SK-N-SH (cell line): ENCODE measurements at regions not wholly inside any gene's neighbourhood (a gene's known extent, or its start where the extent isn't known, plus 50 kb on each side); places are given as distances from the start of the nearest gene placed in this dataset.

Experiments
- CTCF ChIA-PET: fragments of 300-600, 350-600 bp; formaldehyde crosslinking; extraction: SDS; loops from one replicate; lab custom pipeline; 2021; lab: Yijun Ruan, JAX
- POLR2A ChIA-PET: fragments of 350-600 bp; sonication (Branson Sonifier 250); formaldehyde crosslinking; extraction: SDS; loops from one replicate; lab custom pipeline; 2020; ENCODE audit warnings: antibody characterized with exemption, inconsistent platforms; lab: Yijun Ruan, JAX
- DNase-seq: peaks from one replicate; pipeline ENCODE4 v3.0.0; 2012
- H2AFZ ChIP-seq: fragments of 200-600 bp; sonication (generic); 2 replicates; pipeline ENCODE4 v1.8.1; 2016; ENCODE audit warnings: antibody characterized with exemption, mild to moderate bottlenecking, low read depth
- H3F3A ChIP-seq: fragments of 200-600 bp; sonication (generic); replicated peaks from 2 replicates; pipeline ENCODE3; 2016; ENCODE audit warnings: antibody characterized with exemption, mild to moderate bottlenecking; ENCODE audit not compliant: insufficient read depth
- H3K27ac ChIP-seq, 2 experiments: fragments of 200-500 bp in 1 of 2; fragments of 200-600 bp in 1 of 2; sonication (Bioruptor generic) in 1 of 2; sonication (generic), shearing (Covaris generic) in 1 of 2; 2 replicates each; pipeline versions ENCODE4 v1.5.1 to v1.6.1; 2014 to 2016; ENCODE audit warnings: low read depth in 2 of 2, inconsistent platforms in 1 of 2, low read length in 1 of 2, mild to moderate bottlenecking in 1 of 2, mixed read lengths in 1 of 2
- H3K27me3 ChIP-seq: fragments of 200-600 bp; sonication (generic), shearing (Covaris generic); 2 replicates; pipeline ENCODE4 v1.6.1; 2016; ENCODE audit warnings: mixed run types; ENCODE audit not compliant: insufficient read depth
- H3K36me3 ChIP-seq, 2 experiments: fragments of 200-500 bp in 1 of 2; fragments of 200-600 bp in 1 of 2; sonication (Bioruptor generic) in 1 of 2; sonication (generic) in 1 of 2; replicated peaks in 1 of 2; 2 replicates each; pipeline versions ENCODE3 to v1.5.1; 2014 to 2016; ENCODE audit warnings: low read length in 1 of 2, mild to moderate bottlenecking in 1 of 2; ENCODE audit not compliant: insufficient read depth in 2 of 2, control insufficient read depth in 1 of 2
- H3K4me1 ChIP-seq, 2 experiments: fragments of 200-500 bp in 1 of 2; fragments of 200-600 bp in 1 of 2; sonication (Bioruptor generic) in 1 of 2; sonication (generic), shearing (Covaris generic) in 1 of 2; 2 replicates each; pipeline versions ENCODE4 v1.5.1 to v1.6.1; 2014 to 2016; ENCODE audit warnings: low read depth in 1 of 2, low read length in 1 of 2, mixed run types in 1 of 2; ENCODE audit not compliant: insufficient read depth in 2 of 2, control insufficient read depth in 1 of 2
- H3K4me2 ChIP-seq: fragments of 200-600 bp; sonication (generic), shearing (Covaris generic); 2 replicates; pipeline ENCODE4 v1.6.1; 2017; ENCODE audit warnings: mixed run types
- H3K4me3 ChIP-seq, 2 experiments: fragments of 200-500 bp in 1 of 2; fragments of 200-600 bp in 1 of 2; sonication (Bioruptor generic) in 1 of 2; sonication (generic), shearing (Covaris generic) in 1 of 2; 2 replicates each; pipeline versions ENCODE4 v1.5.1 to v1.8.1; 2014 to 2016; ENCODE audit warnings: low read depth in 2 of 2, inconsistent platforms in 1 of 2, low read length in 1 of 2, mild to moderate bottlenecking in 1 of 2, mixed read lengths in 1 of 2, moderate library complexity in 1 of 2
- H3K79me2 ChIP-seq: fragments of 200-600 bp; sonication (generic); 2 replicates; pipeline ENCODE4 v1.8.1; 2017; ENCODE audit warnings: mild to moderate bottlenecking; ENCODE audit not compliant: insufficient read depth
- H3K9ac ChIP-seq: fragments of 200-600 bp; sonication (generic); 2 replicates; pipeline ENCODE4 v1.6.1; 2017; ENCODE audit warnings: mixed run types
- H3K9me2 ChIP-seq: fragments of 200-600 bp; sonication (generic); 2 replicates; pipeline ENCODE4 v1.6.1; 2017; ENCODE audit warnings: mixed run types
- H3K9me3 ChIP-seq: fragments of 200-600 bp; sonication (generic); 2 replicates; pipeline ENCODE4 v1.6.1; 2017; ENCODE audit warnings: mixed run types, mild to moderate bottlenecking, moderate library complexity
- H4K20me1 ChIP-seq: fragments of 200-600 bp; sonication (generic); 2 replicates; pipeline ENCODE4 v1.6.1; 2017; ENCODE audit warnings: mild to moderate bottlenecking, mixed run types; ENCODE audit not compliant: insufficient read depth
- CTCF ChIP-seq: fragments of 200-600 bp; sonication (generic); IDR thresholded peaks from 2 replicates; pipeline ENCODE4 v1.6.1; 2017; ENCODE audit warnings: antibody characterized with exemption, mild to moderate bottlenecking, moderate library complexity
- EP300 ChIP-seq, 2 experiments: IDR thresholded peaks; 2 replicates each; pipeline versions ENCODE4 v1.4.0 to v1.6.1; 2012; ENCODE audit warnings: borderline replicate concordance in 1 of 2, low read depth in 1 of 2, low read length in 1 of 2
- EZH2phosphoT487 ChIP-seq: fragments of 200-600 bp; sonication (generic); IDR thresholded peaks from 2 replicates; pipeline ENCODE4 v1.6.1; 2017; ENCODE audit warnings: low read depth, mixed run types, mild to moderate bottlenecking, antibody characterized with exemption, moderate library complexity, borderline replicate concordance
- MXI1 ChIP-seq: IDR thresholded peaks from 2 replicates; pipeline ENCODE4 v1.6.1; 2012; ENCODE audit warnings: mild to moderate bottlenecking, low read depth, low read length, improper control_type of control experiment
- PBX3 ChIP-seq: IDR thresholded peaks from 2 replicates; pipeline ENCODE4; 2012
- RCOR1 ChIP-seq: fragments of 150-350 bp; IDR thresholded peaks from 2 replicates; pipeline ENCODE4 v1.6.1; 2017; ENCODE audit warnings: antibody characterized with exemption, low read length
- RFX5 ChIP-seq: IDR thresholded peaks from 2 replicates; pipeline ENCODE4 v1.6.1; 2012; ENCODE audit warnings: mild to moderate bottlenecking, improper control_type of control experiment, low read length
- TAF1 ChIP-seq: IDR thresholded peaks from 2 replicates; pipeline ENCODE4 v1.6.1; 2012; ENCODE audit warnings: low read depth, mild to moderate bottlenecking, low read length, moderate library complexity, borderline replicate concordance
- ZBTB33 ChIP-seq: IDR thresholded peaks from 2 replicates; pipeline ENCODE4 v1.4.0; 2012; ENCODE audit warnings: low read depth, borderline replicate concordance
- WGBS: methylation state at CpG from one replicate; pipeline ENCODE4 v1.1.6; 2017; ENCODE audit warnings: low lambda C conversion rate; 5-methylcytosine and 5-hydroxymethylcytosine counted together
- TF ChIP-seq, protein P1 (sequence below): fragments of 150-350 bp; IDR thresholded peaks from 2 replicates; pipeline ENCODE4 v1.6.1; 2016; ENCODE audit warnings: mild to moderate bottlenecking, low read depth, low read length
- TF ChIP-seq, protein P2 (sequence below): IDR thresholded peaks from 2 replicates; pipeline ENCODE4 v1.4.0; 2012; ENCODE audit warnings: low read depth

- POLR2A ChIA-PET = no interaction called here
- no peaks in the 10 kb centered on the region; a peak in 1 of 4 replicates for H3K4me1 ChIP-seq
- no peaks in the 10 kb centered on the region for H4K20me1 ChIP-seq
- no peaks in the 10 kb centered on the region for H3K36me3 ChIP-seq
- TF ChIP-seq RFX5 (no peak), TAF1 (no peak), ZBTB33 (no peak), EZH2phosphoT487 (no peak)
- TF ChIP-seq, protein P1, sequence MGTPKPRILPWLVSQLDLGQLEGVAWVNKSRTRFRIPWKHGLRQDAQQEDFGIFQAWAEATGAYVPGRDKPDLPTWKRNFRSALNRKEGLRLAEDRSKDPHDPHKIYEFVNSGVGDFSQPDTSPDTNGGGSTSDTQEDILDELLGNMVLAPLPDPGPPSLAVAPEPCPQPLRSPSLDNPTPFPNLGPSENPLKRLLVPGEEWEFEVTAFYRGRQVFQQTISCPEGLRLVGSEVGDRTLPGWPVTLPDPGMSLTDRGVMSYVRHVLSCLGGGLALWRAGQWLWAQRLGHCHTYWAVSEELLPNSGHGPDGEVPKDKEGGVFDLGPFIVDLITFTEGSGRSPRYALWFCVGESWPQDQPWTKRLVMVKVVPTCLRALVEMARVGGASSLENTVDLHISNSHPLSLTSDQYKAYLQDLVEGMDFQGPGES = no peak
- CTCF ChIA-PET = no interaction called here
- H3K9me3 ChIP-seq = no peaks in the 10 kb centered on the region
- DNase-seq = no peak
- WGBS = 31% methylated on average over 1 of the region's 1 CpG
- H2AFZ ChIP-seq = no peak overlapping the region
- H3K9ac ChIP-seq = no peak overlapping the region
- no peaks in the 10 kb centered on the region; the same call in 1 of the 2 replicates for H3K9me2 ChIP-seq
- H3K27ac ChIP-seq = no peak overlapping the region
- no peak overlapping the region for H3K4me3 ChIP-seq
- H3F3A ChIP-seq = no peaks in the 10 kb centered on the region
- H3K79me2 ChIP-seq = no peaks in the 10 kb centered on the region
- H3K27me3 ChIP-seq = no peaks in the 10 kb centered on the region
- H3K4me2 ChIP-seq = no peak overlapping the region
Observed at GRCh38 chr14:27186048-27186447, 588.2 kb upstream of the NOVA1 start.

DNA sequence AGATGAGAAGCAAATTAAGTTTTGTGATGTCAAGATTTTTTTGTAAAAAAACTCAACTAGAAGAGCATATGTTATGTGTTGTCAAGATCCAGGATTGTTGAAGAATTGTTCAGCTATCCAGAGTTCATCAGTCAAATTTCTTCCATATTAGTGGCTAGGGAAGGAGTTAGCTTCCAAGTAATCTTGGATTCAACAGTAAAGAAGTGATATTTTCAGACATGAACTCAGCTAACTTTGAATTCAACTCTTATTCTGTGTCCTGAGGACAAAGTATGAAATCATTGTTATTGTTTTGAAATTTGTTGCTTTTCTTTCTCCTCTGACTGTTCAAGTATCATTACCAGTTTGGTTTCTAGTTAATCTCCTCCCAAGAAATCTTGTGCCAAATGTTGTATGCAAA lies 589.3 kb upstream of the NOVA1 start:
- TF ChIP-seq RFX5 = no peak
- no peak for TF ChIP-seq RCOR1
- no peak for TF ChIP-seq MXI1
- no peak for TF ChIP-seq CTCF
- TF ChIP-seq EP300 (IDR thresholded peaks at IDR 0.05; ENCODE audit: borderline replicate concordance in 1 of 2, low read depth in 1 of 2, low read length in 1 of 2) = no peak
- TF ChIP-seq PBX3 = no peak
- TF ChIP-seq ZBTB33 = no peak
- TF ChIP-seq, protein P2, sequence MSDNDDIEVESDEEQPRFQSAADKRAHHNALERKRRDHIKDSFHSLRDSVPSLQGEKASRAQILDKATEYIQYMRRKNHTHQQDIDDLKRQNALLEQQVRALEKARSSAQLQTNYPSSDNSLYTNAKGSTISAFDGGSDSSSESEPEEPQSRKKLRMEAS = no peak
- TF ChIP-seq, all 33 proteins: peak for 0
- Histone ChIP-seq H3K27me3 (no peaks in the 10 kb centered on the region), H2AFZ (no peak overlapping the region), H4K20me1 (no peaks in the 10 kb centered on the region), H3K9me2 (no peaks in the 10 kb centered on the region; the same call in 1 of the 2 replicates), H3K27ac (no peak overlapping the region), H3K9ac (no peak overlapping the region), H3K4me3 (no peak overlapping the region), H3K4me2 (no peak overlapping the region), H3K79me2 (no peaks in the 10 kb centered on the region), H3K9me3 (no peaks in the 10 kb centered on the region), H3K4me1 (no peaks in the 10 kb centered on the region), H3F3A (no peaks in the 10 kb centered on the region), H3K36me3 (no peaks in the 10 kb centered on the region)
- no peak for DNase-seq
- POLR2A ChIA-PET = no interaction called here
- CTCF ChIA-PET = no interaction called here
